ENCODE measurements at regions not wholly inside any gene's neighbourhood (a gene's known extent, or its start where the extent isn't known, plus 50 kb on each side); places are given as distances from the start of the nearest gene placed in this dataset.

DNA sequence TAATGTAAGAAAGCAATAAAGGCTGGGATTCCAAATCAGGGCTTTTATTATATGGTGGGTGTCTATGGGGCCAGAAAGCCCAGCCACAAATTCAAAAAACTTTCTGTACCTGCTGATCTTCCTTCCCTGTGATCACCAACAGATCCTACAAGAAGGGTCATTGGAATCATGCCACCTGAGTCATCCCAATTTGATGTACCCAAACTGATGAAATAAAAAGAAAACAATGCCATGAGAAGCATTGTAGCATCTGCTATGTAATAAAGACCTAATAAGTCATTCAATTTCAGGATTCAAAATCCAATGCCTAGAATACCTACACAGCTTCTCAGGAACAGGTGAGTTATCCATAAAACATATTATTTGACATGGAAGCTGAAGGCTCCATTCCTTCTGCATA lies 228.8 kb downstream of the DKK1 start:
- no peak for TF ChIP-seq CTCF (IDR thresholded peaks at IDR 0.05)
- H3K9me3 ChIP-seq = no peaks in the 10 kb centered on the region
- no peaks in the 10 kb centered on the region for H3K27me3 ChIP-seq
- no peak overlapping the region for H3K27ac ChIP-seq
- H3K4me1 ChIP-seq = no peaks in the 10 kb centered on the region
- no peak overlapping the region for H3K4me3 ChIP-seq
- H3K36me3 ChIP-seq = no peaks in the 10 kb centered on the region
- intact Hi-C loops (cut with DNase I) = no loop called here
- no peak for DNase-seq (ENCODE audit: low spot score in 2 of 2)

DNA sequence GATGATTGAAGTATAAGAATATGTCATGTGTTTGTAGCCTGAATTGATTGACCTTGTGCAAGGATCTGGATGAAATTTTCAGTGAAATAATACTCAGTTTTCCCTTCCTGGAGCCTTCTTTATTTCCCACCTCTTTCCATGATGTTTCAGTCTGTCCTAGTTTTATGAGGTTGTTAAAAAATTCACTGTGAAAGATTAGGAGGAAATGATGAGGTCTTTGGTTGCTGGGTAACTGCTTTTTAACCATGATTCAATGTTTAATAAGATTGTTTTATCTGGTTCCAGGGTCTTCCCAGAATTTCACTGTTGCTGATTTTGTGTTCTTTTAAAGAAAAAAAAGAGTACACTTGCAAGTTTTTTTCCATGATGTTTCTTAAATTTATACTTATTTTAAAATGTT lies 221.5 kb downstream of the MBL2 start:
- no peak for DNase-seq (ENCODE audit: low spot score in 2 of 2)
- no peak for TF ChIP-seq CTCF (IDR thresholded peaks at IDR 0.05)
- intact Hi-C loops (cut with DNase I) = no loop called here
- no peaks in the 10 kb centered on the region for H3K27me3 ChIP-seq
- no peak overlapping the region for H3K4me3 ChIP-seq
- no peaks in the 10 kb centered on the region for H3K4me1 ChIP-seq
- no peak overlapping the region for H3K27ac ChIP-seq
- H3K9me3 ChIP-seq = no peaks in the 10 kb centered on the region
- H3K36me3 ChIP-seq = no peaks in the 10 kb centered on the region

GRCh38 chr10:52558090-52558489 lies 214.5 kb downstream of the MBL2 start:
- Histone ChIP-seq H3K9me3 (no peaks in the 10 kb centered on the region), H3K4me3 (no peak overlapping the region), H3K36me3 (no peaks in the 10 kb centered on the region), H3K4me1 (no peaks in the 10 kb centered on the region), H3K27ac (no peak overlapping the region), H3K27me3 (no peaks in the 10 kb centered on the region)
- no peak for TF ChIP-seq CTCF (IDR thresholded peaks at IDR 0.05)
- intact Hi-C loops (cut with DNase I) = no loop called here
- DNase-seq (ENCODE audit: low spot score in 2 of 2) = no peak

DNA sequence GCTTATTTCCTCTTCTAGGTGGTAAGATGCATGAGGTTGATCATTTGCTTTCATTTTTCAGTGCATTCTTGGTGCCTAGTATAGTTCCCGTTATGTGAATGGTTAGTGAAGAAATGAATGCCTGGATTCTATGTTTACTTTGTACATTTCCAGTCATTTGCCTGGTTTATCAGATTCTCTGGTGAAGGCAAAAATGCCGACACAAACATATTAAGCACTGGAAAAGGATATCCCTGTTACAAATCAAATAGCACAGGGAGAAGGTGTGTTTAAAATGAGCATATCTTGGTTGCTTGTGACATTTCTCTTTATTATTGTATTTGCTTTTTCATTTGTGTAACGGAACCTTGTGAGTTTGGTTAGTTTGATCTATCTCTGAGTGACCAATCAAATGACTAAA lies 211.3 kb downstream of the MBL2 start:
- H3K27me3 ChIP-seq = no peaks in the 10 kb centered on the region
- TF ChIP-seq CTCF (IDR thresholded peaks at IDR 0.05) = no peak
- intact Hi-C loops (cut with DNase I) = no loop called here
- no peaks in the 10 kb centered on the region for H3K4me1 ChIP-seq
- DNase-seq (ENCODE audit: low spot score in 2 of 2) = no peak
- no peak overlapping the region for H3K4me3 ChIP-seq
- no peaks in the 10 kb centered on the region for H3K36me3 ChIP-seq
- H3K9me3 ChIP-seq = no peaks in the 10 kb centered on the region
- no peak overlapping the region for H3K27ac ChIP-seq

GRCh38 chr10:52563360-52563759 lies 209.2 kb downstream of the MBL2 start:
- TF ChIP-seq CTCF (IDR thresholded peaks at IDR 0.05) = no peak

More at GRCh38 chr10:52563360-52563759, 209.2 kb downstream of the MBL2 start:
- Histone ChIP-seq H3K27ac (no peak overlapping the region), H3K36me3 (no peaks in the 10 kb centered on the region), H3K4me1 (no peaks in the 10 kb centered on the region), H3K9me3 (no peaks in the 10 kb centered on the region), H3K27me3 (no peaks in the 10 kb centered on the region), H3K4me3 (no peak overlapping the region)
- intact Hi-C loops (cut with DNase I) = no loop called here
- DNase-seq (ENCODE audit: low spot score in 2 of 2) = no peak

All from ascending aorta (tissue), 2 donors.